Neural progenitor cell (in vitro differentiated cells): ENCODE measurements at regions not wholly inside any gene's neighbourhood (a gene's known extent, or its start where the extent isn't known, plus 50 kb on each side); places are given as distances from the start of the nearest gene placed in this dataset.

Experiments
- DNase-seq: peaks from one replicate; pipeline ENCODE4 v3.0.0-alpha.2; 2016; ENCODE audit warnings: low spot score
- H2AFZ ChIP-seq: fragments of 200-600 bp; sonication (generic); replicated peaks from 2 replicates; pipeline ENCODE4 v1.6.1; 2016; ENCODE audit warnings: antibody characterized with exemption
- H3F3A ChIP-seq: fragments of 200-600 bp; sonication (generic); 2 replicates; pipeline ENCODE4 v1.6.1; 2016; ENCODE audit warnings: antibody characterized with exemption, low read depth
- H3K27ac ChIP-seq: fragments of 200-600 bp; sonication (generic); 2 replicates; pipeline ENCODE4 v1.5.1; 2016; ENCODE audit warnings: mild to moderate bottlenecking
- H3K27me3 ChIP-seq: fragments of 200-600 bp; sonication (generic); 2 replicates; pipeline ENCODE4 v1.6.1; 2016; ENCODE audit warnings: mild to moderate bottlenecking, moderate library complexity
- H3K36me3 ChIP-seq: fragments of 200-600 bp; sonication (generic); 2 replicates; pipeline ENCODE4 v1.5.1; 2016
- H3K4me1 ChIP-seq: fragments of 200-600 bp; sonication (generic); 2 replicates; pipeline ENCODE4 v1.6.1; 2016; ENCODE audit warnings: mixed run types
- H3K4me2 ChIP-seq: fragments of 200-600 bp; sonication (generic); 2 replicates; pipeline ENCODE4 v1.6.1; 2016
- H3K4me3 ChIP-seq: fragments of 200-600 bp; sonication (generic); 2 replicates; pipeline ENCODE4 v1.5.1; 2016
- H3K79me2 ChIP-seq: fragments of 200-600 bp; sonication (generic); 2 replicates; pipeline ENCODE4 v1.6.1; 2016; ENCODE audit warnings: low read depth
- H3K9ac ChIP-seq: fragments of 200-600 bp; sonication (generic); 2 replicates; pipeline ENCODE4 v1.6.1; 2016
- H3K9me3 ChIP-seq: fragments of 200-600 bp; sonication (generic); 2 replicates; pipeline ENCODE4 v1.5.1; 2016; ENCODE audit warnings: low read depth
- H4K20me1 ChIP-seq: fragments of 200-600 bp; sonication (generic); 2 replicates; pipeline ENCODE4 v1.6.1; 2016; ENCODE audit warnings: low read depth
- H3K27ac Mint-ChIP-seq: 3 replicates; pipeline ENCODE4 v1.8.0; 2021; ENCODE audit warnings: mixed read lengths
- H3K27me3 Mint-ChIP-seq: 2 replicates; pipeline ENCODE4 v1.8.0; 2022; ENCODE audit warnings: low read depth, mild to moderate bottlenecking, inconsistent platforms, moderate library complexity, mixed read lengths; ENCODE audit not compliant: insufficient read depth
- H3K36me3 Mint-ChIP-seq: 3 replicates; pipeline ENCODE4 v1.8.0; 2021; ENCODE audit warnings: mixed read lengths
- H3K4me1 Mint-ChIP-seq: 3 replicates; pipeline ENCODE4 v1.8.0; 2021; ENCODE audit warnings: mixed read lengths
- H3K4me3 Mint-ChIP-seq: 3 replicates; pipeline ENCODE4 v1.8.0; 2021; ENCODE audit warnings: mild to moderate bottlenecking, moderate library complexity, mixed read lengths
- H3K9me3 Mint-ChIP-seq: 3 replicates; pipeline ENCODE4 v1.8.0; 2020; ENCODE audit warnings: mixed read lengths
- EZH2 ChIP-seq: fragments of 200-600 bp; sonication (generic); IDR thresholded peaks from 2 replicates; pipeline ENCODE4 v1.6.1; 2017; ENCODE audit warnings: antibody characterized with exemption, mild to moderate bottlenecking, moderate library complexity
- EZH2phosphoT487 ChIP-seq: fragments of 200-600 bp; sonication (generic); IDR thresholded peaks from 2 replicates; pipeline ENCODE4 v1.6.1; 2017; ENCODE audit warnings: antibody characterized with exemption
- TF ChIP-seq, protein P1 (sequence below): fragments of 200-600 bp; sonication (generic); IDR thresholded peaks from 2 replicates; pipeline ENCODE4 v1.5.1; 2017; ENCODE audit warnings: antibody characterized with exemption, mild to moderate bottlenecking

DNA sequence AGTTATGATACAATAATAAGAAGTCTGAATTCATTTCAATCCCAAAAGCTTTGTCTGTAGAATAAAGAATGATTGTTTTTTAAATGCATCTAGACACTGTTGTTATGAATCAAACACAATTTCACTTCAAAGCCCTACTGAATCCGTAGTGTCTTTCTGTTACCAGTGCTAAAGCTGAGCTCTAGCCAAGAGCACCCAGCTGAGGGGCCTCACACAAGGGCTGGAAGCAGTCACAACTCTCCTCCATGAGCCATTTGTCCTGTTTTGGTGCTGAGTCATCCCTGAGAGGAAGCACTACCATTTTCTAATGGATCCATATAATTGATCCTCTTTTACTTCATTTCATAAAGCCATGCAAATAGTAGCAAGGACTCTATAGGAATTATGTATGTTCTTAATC, 158.2 kb upstream of the ANKRD28 start:
- H3K4me2 ChIP-seq, result no peak overlapping the region
- no peaks in the 10 kb centered on the region for H4K20me1 ChIP-seq
- no peaks in the 10 kb centered on the region for H3K27me3 Mint-ChIP-seq
- H3K27ac Mint-ChIP-seq, result no peak overlapping the region
- H2AFZ ChIP-seq, result peak overlapping the region; percentile 31
- H3K27ac ChIP-seq, result no peak overlapping the region
- H3F3A ChIP-seq, result no peaks in the 10 kb centered on the region
- H3K9me3 Mint-ChIP-seq, result no peaks in the 10 kb centered on the region
- no peaks in the 10 kb centered on the region for H3K79me2 ChIP-seq
- H3K9me3 ChIP-seq, result no peaks in the 10 kb centered on the region
- H3K4me1 Mint-ChIP-seq, result peaks cover 2% of the 10 kb centered on the region
- H3K4me3 ChIP-seq, result no peak overlapping the region
- H3K9ac ChIP-seq, result no peak overlapping the region
- H3K36me3 Mint-ChIP-seq, result no peaks in the 10 kb centered on the region
- H3K27me3 ChIP-seq, result no peaks in the 10 kb centered on the region
- H3K36me3 ChIP-seq, result no peaks in the 10 kb centered on the region
- no peak overlapping the region for H3K4me3 Mint-ChIP-seq
- no peak for TF ChIP-seq EZH2phosphoT487
- TF ChIP-seq EZH2, result no peak
- TF ChIP-seq, protein P1, sequence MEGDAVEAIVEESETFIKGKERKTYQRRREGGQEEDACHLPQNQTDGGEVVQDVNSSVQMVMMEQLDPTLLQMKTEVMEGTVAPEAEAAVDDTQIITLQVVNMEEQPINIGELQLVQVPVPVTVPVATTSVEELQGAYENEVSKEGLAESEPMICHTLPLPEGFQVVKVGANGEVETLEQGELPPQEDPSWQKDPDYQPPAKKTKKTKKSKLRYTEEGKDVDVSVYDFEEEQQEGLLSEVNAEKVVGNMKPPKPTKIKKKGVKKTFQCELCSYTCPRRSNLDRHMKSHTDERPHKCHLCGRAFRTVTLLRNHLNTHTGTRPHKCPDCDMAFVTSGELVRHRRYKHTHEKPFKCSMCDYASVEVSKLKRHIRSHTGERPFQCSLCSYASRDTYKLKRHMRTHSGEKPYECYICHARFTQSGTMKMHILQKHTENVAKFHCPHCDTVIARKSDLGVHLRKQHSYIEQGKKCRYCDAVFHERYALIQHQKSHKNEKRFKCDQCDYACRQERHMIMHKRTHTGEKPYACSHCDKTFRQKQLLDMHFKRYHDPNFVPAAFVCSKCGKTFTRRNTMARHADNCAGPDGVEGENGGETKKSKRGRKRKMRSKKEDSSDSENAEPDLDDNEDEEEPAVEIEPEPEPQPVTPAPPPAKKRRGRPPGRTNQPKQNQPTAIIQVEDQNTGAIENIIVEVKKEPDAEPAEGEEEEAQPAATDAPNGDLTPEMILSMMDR, result no peak
- no peak for DNase-seq
- H3K4me1 ChIP-seq, result peaks cover 4% of the 10 kb centered on the region

DNA sequence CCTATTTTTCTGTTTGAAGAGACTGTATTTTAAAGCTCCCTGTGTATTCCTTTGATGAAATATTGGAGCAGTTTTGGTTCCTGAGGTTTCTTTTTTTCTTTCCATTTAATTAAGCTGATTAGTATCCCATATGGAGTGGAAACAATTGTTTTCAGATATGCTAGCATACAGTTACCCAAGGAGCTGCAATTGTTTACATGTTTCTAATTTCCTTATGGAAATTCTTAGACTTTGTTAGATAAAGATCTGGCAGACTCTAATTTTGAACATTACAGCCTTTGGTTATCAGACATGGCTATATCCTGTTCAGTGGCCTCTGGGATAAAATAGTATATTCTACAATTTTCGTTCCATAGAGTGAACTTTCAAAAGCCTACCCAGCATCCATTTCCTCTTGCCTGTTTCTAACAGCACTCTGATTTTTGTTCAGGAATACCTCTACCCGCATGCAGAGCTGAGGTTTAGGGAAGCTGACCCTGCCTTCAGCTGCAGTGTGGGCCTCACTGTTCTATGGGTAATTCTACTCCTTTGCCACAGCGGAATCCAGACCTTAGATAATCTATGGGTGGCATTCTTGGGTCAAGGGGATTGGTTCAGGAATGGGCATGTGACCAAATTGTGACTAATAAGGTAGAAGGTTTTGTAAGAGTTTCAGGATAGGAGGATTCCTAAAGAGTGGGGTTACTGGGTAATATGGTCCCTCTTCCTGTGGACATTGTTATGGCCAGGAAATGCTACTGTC, 161.1 kb upstream of the ANKRD28 start:
- H3K27ac ChIP-seq, result no peak overlapping the region
- no peak overlapping the region for H3K4me2 ChIP-seq
- peaks cover 7% of the 10 kb centered on the region for H3K4me1 ChIP-seq
- no peak overlapping the region for H2AFZ ChIP-seq
- H3K9me3 ChIP-seq, result no peaks in the 10 kb centered on the region
- H3K4me1 Mint-ChIP-seq, result peaks cover 2% of the 10 kb centered on the region
- H4K20me1 ChIP-seq, result no peaks in the 10 kb centered on the region
- H3K27me3 ChIP-seq, result no peaks in the 10 kb centered on the region
- no peaks in the 10 kb centered on the region for H3K36me3 Mint-ChIP-seq
- TF ChIP-seq, protein P1, result no peak
- TF ChIP-seq EZH2phosphoT487 (no peak), EZH2 (no peak)
- H3K36me3 ChIP-seq, result no peaks in the 10 kb centered on the region
- no peak overlapping the region for H3K9ac ChIP-seq
- H3K9me3 Mint-ChIP-seq, result no peaks in the 10 kb centered on the region
- H3K4me3 Mint-ChIP-seq, result no peak overlapping the region
- DNase-seq, result no peak
- no peaks in the 10 kb centered on the region for H3F3A ChIP-seq
- no peaks in the 10 kb centered on the region for H3K79me2 ChIP-seq
- H3K4me3 ChIP-seq, result no peak overlapping the region
- no peaks in the 10 kb centered on the region for H3K27me3 Mint-ChIP-seq
- no peak overlapping the region for H3K27ac Mint-ChIP-seq

DNA sequence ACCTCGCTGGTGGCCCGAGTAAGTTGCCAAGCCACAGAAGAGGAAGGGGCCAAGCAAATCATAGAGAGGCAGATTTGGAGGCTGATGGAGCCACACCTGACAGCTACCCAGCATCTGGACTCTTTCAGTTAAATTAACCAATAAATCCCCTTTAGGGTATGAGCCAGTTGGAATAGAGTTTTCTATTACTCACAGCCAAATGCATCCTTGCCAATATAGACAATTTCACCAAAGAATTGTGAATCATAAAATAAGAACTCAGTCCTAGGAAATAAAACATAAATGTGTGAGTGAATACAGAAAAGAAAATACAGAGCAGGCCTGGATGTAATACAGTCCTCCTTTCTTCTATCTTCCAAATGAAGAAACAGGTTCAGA, 161.6 kb upstream of the ANKRD28 start:
- Histone ChIP-seq H3K9me3 (no peaks in the 10 kb centered on the region), H4K20me1 (no peaks in the 10 kb centered on the region), H3K4me3 (no peak overlapping the region), H3K9ac (no peak overlapping the region), H2AFZ (no peak overlapping the region), H3K27ac (no peak overlapping the region), H3K4me2 (no peak overlapping the region), H3K79me2 (no peaks in the 10 kb centered on the region), H3K4me1 (peaks cover 11% of the 10 kb centered on the region), H3K36me3 (no peaks in the 10 kb centered on the region), H3F3A (peaks cover 4% of the 10 kb centered on the region), H3K27me3 (no peaks in the 10 kb centered on the region)
- no peaks in the 10 kb centered on the region for H3K36me3 Mint-ChIP-seq
- no peak overlapping the region for H3K27ac Mint-ChIP-seq
- no peak for DNase-seq
- TF ChIP-seq, protein P1, result no peak
- TF ChIP-seq EZH2 (no peak), EZH2phosphoT487 (no peak)
- no peak overlapping the region for H3K4me3 Mint-ChIP-seq
- peaks cover 6% of the 10 kb centered on the region for H3K4me1 Mint-ChIP-seq
- H3K27me3 Mint-ChIP-seq, result no peaks in the 10 kb centered on the region
- H3K9me3 Mint-ChIP-seq, result peaks cover 3% of the 10 kb centered on the region
